Lower leg skin (tissue), 4 donors: ENCODE measurements at regions not wholly inside any gene's neighbourhood (a gene's known extent, or its start where the extent isn't known, plus 50 kb on each side); places are given as distances from the start of the nearest gene placed in this dataset.

Experiments used
- DNase-seq, 2 donors: peaks; one replicate each; pipeline ENCODE4 v3.0.0-alpha.2; 2019; ENCODE audit warnings: low spot score in 2 of 2
- H3K4me3 ChIP-seq: fragments of 200-600 bp; sonication (generic); 2 replicates; pipeline ENCODE4 v1.5.1; 2017; ENCODE audit warnings: mild to moderate bottlenecking, low read depth; ENCODE audit not compliant: poor library complexity, severe bottlenecking
- CTCF ChIP-seq, 3 donors: fragments of 450-650 bp; IDR thresholded peaks; one replicate each; pipeline ENCODE4 v1.5.1; 2016; ENCODE audit warnings: antibody characterized with exemption in 3 of 3, mild to moderate bottlenecking in 3 of 3, moderate library complexity in 2 of 3
- POLR2A ChIP-seq, 2 donors: fragments of 450-650 bp; IDR thresholded peaks; one replicate each; pipeline ENCODE4 v1.6.1; 2016 to 2017; ENCODE audit warnings: antibody characterized with exemption in 2 of 2, mild to moderate bottlenecking in 1 of 2, moderate library complexity in 1 of 2
- WGBS, 2 donors: methylation state at CpG; one replicate each; pipeline ENCODE4 v1.1.5; 2018; 5-methylcytosine and 5-hydroxymethylcytosine counted together
- intact Hi-C: fragments of 100-400 bp; cut with DNase I; formaldehyde crosslinking; loops from one replicate; pipeline ENCODE4 v1.15.0; 2023; ENCODE audit warnings: low total_unique reads

GRCh38 chr7:69476416-69476815 is 121.9 kb upstream of the AUTS2 start:
- intact Hi-C loops: no loop called here
- no peak overlapping the region for H3K4me3 ChIP-seq
- 72 to 77% methylated on average over 5 of the region's 5 CpGs for WGBS, 2 donors
- no peak for DNase-seq
- TF ChIP-seq CTCF (IDR thresholded peaks at IDR 0.05): no peak

GRCh38 chr7:69482676-69483075 is 115.6 kb upstream of the AUTS2 start:
- intact Hi-C loops: no loop called here
- no peak for DNase-seq
- TF ChIP-seq POLR2A (IDR thresholded peaks at IDR 0.05): no peak
- TF ChIP-seq CTCF (IDR thresholded peaks at IDR 0.05): no peak
- H3K4me3 ChIP-seq: no peak overlapping the region
- 98 to 99% methylated on average over 18 of the region's 18 CpGs for WGBS, 2 donors

GRCh38 chr7:69489533-69489932 is 108.7 kb upstream of the AUTS2 start:
- H3K4me3 ChIP-seq: no peak overlapping the region
- WGBS, 2 donors: 93 to 95% methylated on average over 3 of the region's 3 CpGs
- no peak for DNase-seq
- intact Hi-C loops: no loop called here
- TF ChIP-seq POLR2A (IDR thresholded peaks at IDR 0.05) (no peak), CTCF (IDR thresholded peaks at IDR 0.05) (no peak)

GRCh38 chr7:69498671-69499070 is 99.6 kb upstream of the AUTS2 start:
- TF ChIP-seq CTCF (IDR thresholded peaks at IDR 0.05) (no peak), POLR2A (IDR thresholded peaks at IDR 0.05) (no peak)
- 91 to 97% methylated on average over 3 of the region's 3 CpGs for WGBS, 2 donors
- no peak for DNase-seq
- H3K4me3 ChIP-seq: no peak overlapping the region
- intact Hi-C loops: no loop called here

- TF ChIP-seq POLR2A (IDR thresholded peaks at IDR 0.05) (no peak), CTCF (IDR thresholded peaks at IDR 0.05) (no peak)
- no peak for DNase-seq
- no peak overlapping the region for H3K4me3 ChIP-seq
- intact Hi-C loops: no loop called here
- 75 to 86% methylated on average over 3 of the region's 3 CpGs for WGBS, 2 donors
These were observed 95.9 kb upstream of the AUTS2 start for GRCh38 chr7:69502358-69502757.

GRCh38 chr7:69504733-69505420 is 93.4 kb upstream of the AUTS2 start:
- H3K4me3 ChIP-seq: no peak overlapping the region
- DNase-seq: no peak
- intact Hi-C loops: no loop called here
- WGBS, 2 donors: 87 to 89% methylated on average over 8 of the region's 8 CpGs
- TF ChIP-seq POLR2A (IDR thresholded peaks at IDR 0.05) (no peak), CTCF (IDR thresholded peaks at IDR 0.05) (no peak)
